ENCODE measurements at regions not wholly inside any gene's neighbourhood (a gene's known extent, or its start where the extent isn't known, plus 50 kb on each side); places are given as distances from the start of the nearest gene placed in this dataset.

DNA sequence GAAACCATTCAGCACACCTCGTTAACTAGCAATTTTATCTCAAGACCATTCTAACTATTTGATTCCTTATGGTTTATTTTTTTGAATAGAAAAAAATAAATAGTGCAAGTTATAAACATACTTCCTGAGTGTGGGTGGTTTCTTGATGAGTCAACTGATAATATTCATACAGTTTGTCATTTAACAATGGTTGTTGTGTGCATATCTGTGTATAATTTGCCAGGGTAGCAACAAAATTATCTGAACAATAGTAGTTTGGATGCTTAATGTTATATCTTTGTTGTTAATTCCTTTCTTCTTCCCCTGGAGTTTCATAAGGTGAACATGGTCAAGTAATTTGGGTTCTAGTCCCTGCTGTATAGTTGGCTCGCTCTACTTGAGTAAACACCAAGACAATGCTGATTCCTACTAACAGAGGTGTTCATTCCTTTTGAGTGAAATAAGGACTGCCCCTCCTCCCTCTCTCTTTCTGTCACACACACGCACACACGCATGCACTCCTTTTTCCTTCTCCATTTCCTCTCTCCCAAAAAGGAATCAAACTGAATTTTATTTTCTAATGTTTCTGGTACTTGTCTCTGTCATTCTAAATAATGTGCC lies 938.1 kb upstream of the EPHA7 start:
- no peaks in the 10 kb centered on the region for H3K79me2 ChIP-seq (ENCODE audit: insufficient read depth)
- no peaks in the 10 kb centered on the region for H3K36me3 ChIP-seq (replicated peaks in 1 of 2; ENCODE audit: control insufficient read depth in 1 of 2, insufficient read depth in 2 of 2, low read length in 1 of 2)
- H3F3A ChIP-seq (replicated peaks; ENCODE audit: insufficient read depth), result no peaks in the 10 kb centered on the region
- CTCF ChIA-PET, result no interaction called here
- TF ChIP-seq TCF12 (IDR thresholded peaks at IDR 0.05), result no peak
- no peak for TF ChIP-seq SMC3 (IDR thresholded peaks at IDR 0.05; ENCODE audit: low read depth, low read length)
- TF ChIP-seq SIN3A (IDR thresholded peaks at IDR 0.05; ENCODE audit: borderline replicate concordance, low read depth, low read length), result no peak
- no peak for TF ChIP-seq USF2 (IDR thresholded peaks at IDR 0.05; ENCODE audit: borderline replicate concordance, low read depth, low read length)
- no peak for TF ChIP-seq GABPA (IDR thresholded peaks at IDR 0.05; ENCODE audit: low read depth)
- TF ChIP-seq MEF2A (IDR thresholded peaks at IDR 0.05; ENCODE audit: borderline replicate concordance, low read depth), result no peak
- no peak for TF ChIP-seq NRF1 (IDR thresholded peaks at IDR 0.05; ENCODE audit: low read depth, low read length)
- no peak for TF ChIP-seq RFX5 (IDR thresholded peaks at IDR 0.05; ENCODE audit: low read length)
- TF ChIP-seq, protein P1, sequence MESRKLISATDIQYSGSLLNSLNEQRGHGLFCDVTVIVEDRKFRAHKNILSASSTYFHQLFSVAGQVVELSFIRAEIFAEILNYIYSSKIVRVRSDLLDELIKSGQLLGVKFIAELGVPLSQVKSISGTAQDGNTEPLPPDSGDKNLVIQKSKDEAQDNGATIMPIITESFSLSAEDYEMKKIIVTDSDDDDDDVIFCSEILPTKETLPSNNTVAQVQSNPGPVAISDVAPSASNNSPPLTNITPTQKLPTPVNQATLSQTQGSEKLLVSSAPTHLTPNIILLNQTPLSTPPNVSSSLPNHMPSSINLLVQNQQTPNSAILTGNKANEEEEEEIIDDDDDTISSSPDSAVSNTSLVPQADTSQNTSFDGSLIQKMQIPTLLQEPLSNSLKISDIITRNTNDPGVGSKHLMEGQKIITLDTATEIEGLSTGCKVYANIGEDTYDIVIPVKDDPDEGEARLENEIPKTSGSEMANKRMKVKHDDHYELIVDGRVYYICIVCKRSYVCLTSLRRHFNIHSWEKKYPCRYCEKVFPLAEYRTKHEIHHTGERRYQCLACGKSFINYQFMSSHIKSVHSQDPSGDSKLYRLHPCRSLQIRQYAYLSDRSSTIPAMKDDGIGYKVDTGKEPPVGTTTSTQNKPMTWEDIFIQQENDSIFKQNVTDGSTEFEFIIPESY (IDR thresholded peaks at IDR 0.05; ENCODE audit: borderline replicate concordance, low read depth), result no peak
- TF ChIP-seq, protein P2, sequence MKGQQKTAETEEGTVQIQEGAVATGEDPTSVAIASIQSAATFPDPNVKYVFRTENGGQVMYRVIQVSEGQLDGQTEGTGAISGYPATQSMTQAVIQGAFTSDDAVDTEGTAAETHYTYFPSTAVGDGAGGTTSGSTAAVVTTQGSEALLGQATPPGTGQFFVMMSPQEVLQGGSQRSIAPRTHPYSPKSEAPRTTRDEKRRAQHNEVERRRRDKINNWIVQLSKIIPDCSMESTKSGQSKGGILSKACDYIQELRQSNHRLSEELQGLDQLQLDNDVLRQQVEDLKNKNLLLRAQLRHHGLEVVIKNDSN (IDR thresholded peaks at IDR 0.05; ENCODE audit: borderline replicate concordance, low read depth), result no peak
- TF ChIP-seq, protein P3, sequence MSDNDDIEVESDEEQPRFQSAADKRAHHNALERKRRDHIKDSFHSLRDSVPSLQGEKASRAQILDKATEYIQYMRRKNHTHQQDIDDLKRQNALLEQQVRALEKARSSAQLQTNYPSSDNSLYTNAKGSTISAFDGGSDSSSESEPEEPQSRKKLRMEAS (IDR thresholded peaks at IDR 0.05; ENCODE audit: low read depth), result no peak
- no peak for TF ChIP-seq GATA2 (CRISPR knock-in tag; IDR thresholded peaks at IDR 0.05)
- TF ChIP-seq PBX3 (IDR thresholded peaks at IDR 0.05), result no peak
- no peak for TF ChIP-seq ELF1 (IDR thresholded peaks at IDR 0.05)
- TF ChIP-seq TAF1 (IDR thresholded peaks at IDR 0.05; ENCODE audit: borderline replicate concordance, low read depth, low read length), result no peak
- TF ChIP-seq CTCF (IDR thresholded peaks at IDR 0.05), result no peak
- H3K9ac ChIP-seq, result no peak overlapping the region
- H3K9me3 ChIP-seq, result no peaks in the 10 kb centered on the region
- POLR2A ChIA-PET, result no interaction called here
- 45% methylated on average over 4 of the region's 4 CpGs for WGBS (ENCODE audit: low lambda C conversion rate)
- H2AFZ ChIP-seq (ENCODE audit: low read depth), result no peak overlapping the region
- no peak overlapping the region for H3K4me3 ChIP-seq (ENCODE audit: low read depth in 2 of 2, low read length in 1 of 2)
- no peaks in the 10 kb centered on the region for H3K27me3 ChIP-seq (ENCODE audit: insufficient read depth)
- no peaks in the 10 kb centered on the region for H3K4me1 ChIP-seq (ENCODE audit: control insufficient read depth in 1 of 2, insufficient read depth in 2 of 2, low read depth in 1 of 2, low read length in 1 of 2)
- no peak for DNase-seq
- no peaks in the 10 kb centered on the region for H3K9me2 ChIP-seq
- no peaks in the 10 kb centered on the region for H4K20me1 ChIP-seq (ENCODE audit: insufficient read depth)
- no peak overlapping the region for H3K27ac ChIP-seq (ENCODE audit: low read depth in 2 of 2, low read length in 1 of 2)
- H3K4me2 ChIP-seq, result no peak overlapping the region

All from SK-N-SH (cell line).